Neural progenitor cell (in vitro differentiated cells): ENCODE measurements at regions not wholly inside any gene's neighbourhood (a gene's known extent, or its start where the extent isn't known, plus 50 kb on each side); places are given as distances from the start of the nearest gene placed in this dataset.

Experiments used
- DNase-seq: peaks from one replicate; pipeline ENCODE4 v3.0.0-alpha.2; 2016; ENCODE audit warnings: low spot score
- H2AFZ ChIP-seq: fragments of 200-600 bp; sonication (generic); replicated peaks from 2 replicates; pipeline ENCODE4 v1.6.1; 2016; ENCODE audit warnings: antibody characterized with exemption
- H3F3A ChIP-seq: fragments of 200-600 bp; sonication (generic); 2 replicates; pipeline ENCODE4 v1.6.1; 2016; ENCODE audit warnings: antibody characterized with exemption, low read depth
- H3K27ac ChIP-seq: fragments of 200-600 bp; sonication (generic); 2 replicates; pipeline ENCODE4 v1.5.1; 2016; ENCODE audit warnings: mild to moderate bottlenecking
- H3K27me3 ChIP-seq: fragments of 200-600 bp; sonication (generic); 2 replicates; pipeline ENCODE4 v1.6.1; 2016; ENCODE audit warnings: mild to moderate bottlenecking, moderate library complexity
- H3K36me3 ChIP-seq: fragments of 200-600 bp; sonication (generic); 2 replicates; pipeline ENCODE4 v1.5.1; 2016
- H3K4me1 ChIP-seq: fragments of 200-600 bp; sonication (generic); 2 replicates; pipeline ENCODE4 v1.6.1; 2016; ENCODE audit warnings: mixed run types
- H3K4me2 ChIP-seq: fragments of 200-600 bp; sonication (generic); 2 replicates; pipeline ENCODE4 v1.6.1; 2016
- H3K4me3 ChIP-seq: fragments of 200-600 bp; sonication (generic); 2 replicates; pipeline ENCODE4 v1.5.1; 2016
- H3K79me2 ChIP-seq: fragments of 200-600 bp; sonication (generic); 2 replicates; pipeline ENCODE4 v1.6.1; 2016; ENCODE audit warnings: low read depth
- H3K9ac ChIP-seq: fragments of 200-600 bp; sonication (generic); 2 replicates; pipeline ENCODE4 v1.6.1; 2016
- H3K9me3 ChIP-seq: fragments of 200-600 bp; sonication (generic); 2 replicates; pipeline ENCODE4 v1.5.1; 2016; ENCODE audit warnings: low read depth
- H4K20me1 ChIP-seq: fragments of 200-600 bp; sonication (generic); 2 replicates; pipeline ENCODE4 v1.6.1; 2016; ENCODE audit warnings: low read depth
- H3K27ac Mint-ChIP-seq: 3 replicates; pipeline ENCODE4 v1.8.0; 2021; ENCODE audit warnings: mixed read lengths
- H3K27me3 Mint-ChIP-seq: 2 replicates; pipeline ENCODE4 v1.8.0; 2022; ENCODE audit warnings: low read depth, mild to moderate bottlenecking, inconsistent platforms, moderate library complexity, mixed read lengths; ENCODE audit not compliant: insufficient read depth
- H3K36me3 Mint-ChIP-seq: 3 replicates; pipeline ENCODE4 v1.8.0; 2021; ENCODE audit warnings: mixed read lengths
- H3K4me1 Mint-ChIP-seq: 3 replicates; pipeline ENCODE4 v1.8.0; 2021; ENCODE audit warnings: mixed read lengths
- H3K4me3 Mint-ChIP-seq: 3 replicates; pipeline ENCODE4 v1.8.0; 2021; ENCODE audit warnings: mild to moderate bottlenecking, moderate library complexity, mixed read lengths
- H3K9me3 Mint-ChIP-seq: 3 replicates; pipeline ENCODE4 v1.8.0; 2020; ENCODE audit warnings: mixed read lengths
- EZH2 ChIP-seq: fragments of 200-600 bp; sonication (generic); IDR thresholded peaks from 2 replicates; pipeline ENCODE4 v1.6.1; 2017; ENCODE audit warnings: antibody characterized with exemption, mild to moderate bottlenecking, moderate library complexity
- EZH2phosphoT487 ChIP-seq: fragments of 200-600 bp; sonication (generic); IDR thresholded peaks from 2 replicates; pipeline ENCODE4 v1.6.1; 2017; ENCODE audit warnings: antibody characterized with exemption
- TF ChIP-seq, protein P1 (sequence below): fragments of 200-600 bp; sonication (generic); IDR thresholded peaks from 2 replicates; pipeline ENCODE4 v1.5.1; 2017; ENCODE audit warnings: antibody characterized with exemption, mild to moderate bottlenecking

DNA sequence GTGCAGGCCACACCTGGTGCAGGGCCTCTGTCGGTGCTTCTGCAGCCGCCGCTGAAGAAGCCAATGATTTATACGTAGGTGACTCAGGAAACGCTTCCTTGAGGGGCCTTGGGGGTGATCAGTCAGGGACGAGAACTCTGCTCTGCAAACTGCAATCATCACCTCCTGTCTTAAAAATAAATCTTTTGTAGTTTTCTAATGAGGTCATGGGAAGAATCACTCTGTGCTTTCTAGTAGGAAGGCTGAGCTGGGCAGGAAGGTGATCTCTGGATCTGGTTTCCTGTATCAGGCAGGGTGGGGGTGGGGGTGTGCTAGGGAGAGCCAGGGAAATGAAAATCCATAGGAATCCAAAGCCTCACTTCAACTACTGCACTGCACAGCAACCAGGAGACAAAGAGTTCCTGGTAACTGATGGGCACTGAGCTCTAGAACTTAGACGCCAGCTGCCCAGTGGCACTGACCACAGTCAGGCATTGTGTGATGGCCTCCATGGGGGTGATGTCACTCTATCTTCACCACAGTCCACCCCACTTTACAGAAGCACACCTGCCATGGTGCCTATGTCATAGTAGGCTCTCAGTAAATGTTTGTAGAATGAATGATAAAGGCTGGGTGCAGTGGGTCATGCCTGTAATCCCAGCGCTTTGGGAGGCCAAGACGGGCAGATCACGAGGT lies 292.4 kb upstream of the PWP1 start:
- no peaks in the 10 kb centered on the region for H3K79me2 ChIP-seq
- no peaks in the 10 kb centered on the region for H3K36me3 Mint-ChIP-seq
- no peaks in the 10 kb centered on the region for H3K9me3 ChIP-seq
- H3K4me2 ChIP-seq = no peak overlapping the region
- no peak overlapping the region for H3K27ac ChIP-seq
- H3F3A ChIP-seq = no peaks in the 10 kb centered on the region
- H4K20me1 ChIP-seq = no peaks in the 10 kb centered on the region
- peaks cover 5% of the 10 kb centered on the region for H3K9me3 Mint-ChIP-seq
- H3K36me3 ChIP-seq = no peaks in the 10 kb centered on the region
- H3K4me1 Mint-ChIP-seq = peaks cover 30% of the 10 kb centered on the region
- H3K27ac Mint-ChIP-seq = peak overlapping the region; percentile 46
- no peak overlapping the region for H3K4me3 Mint-ChIP-seq
- peaks cover 7% of the 10 kb centered on the region for H3K4me1 ChIP-seq
- H3K4me3 ChIP-seq = no peak overlapping the region
- H3K27me3 Mint-ChIP-seq = peaks cover 7% of the 10 kb centered on the region
- DNase-seq = no peak
- TF ChIP-seq, protein P1, sequence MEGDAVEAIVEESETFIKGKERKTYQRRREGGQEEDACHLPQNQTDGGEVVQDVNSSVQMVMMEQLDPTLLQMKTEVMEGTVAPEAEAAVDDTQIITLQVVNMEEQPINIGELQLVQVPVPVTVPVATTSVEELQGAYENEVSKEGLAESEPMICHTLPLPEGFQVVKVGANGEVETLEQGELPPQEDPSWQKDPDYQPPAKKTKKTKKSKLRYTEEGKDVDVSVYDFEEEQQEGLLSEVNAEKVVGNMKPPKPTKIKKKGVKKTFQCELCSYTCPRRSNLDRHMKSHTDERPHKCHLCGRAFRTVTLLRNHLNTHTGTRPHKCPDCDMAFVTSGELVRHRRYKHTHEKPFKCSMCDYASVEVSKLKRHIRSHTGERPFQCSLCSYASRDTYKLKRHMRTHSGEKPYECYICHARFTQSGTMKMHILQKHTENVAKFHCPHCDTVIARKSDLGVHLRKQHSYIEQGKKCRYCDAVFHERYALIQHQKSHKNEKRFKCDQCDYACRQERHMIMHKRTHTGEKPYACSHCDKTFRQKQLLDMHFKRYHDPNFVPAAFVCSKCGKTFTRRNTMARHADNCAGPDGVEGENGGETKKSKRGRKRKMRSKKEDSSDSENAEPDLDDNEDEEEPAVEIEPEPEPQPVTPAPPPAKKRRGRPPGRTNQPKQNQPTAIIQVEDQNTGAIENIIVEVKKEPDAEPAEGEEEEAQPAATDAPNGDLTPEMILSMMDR = no peak
- TF ChIP-seq EZH2phosphoT487 (no peak), EZH2 (no peak)
- no peak overlapping the region for H3K9ac ChIP-seq
- H3K27me3 ChIP-seq = no peaks in the 10 kb centered on the region
- H2AFZ ChIP-seq = no peak overlapping the region

DNA sequence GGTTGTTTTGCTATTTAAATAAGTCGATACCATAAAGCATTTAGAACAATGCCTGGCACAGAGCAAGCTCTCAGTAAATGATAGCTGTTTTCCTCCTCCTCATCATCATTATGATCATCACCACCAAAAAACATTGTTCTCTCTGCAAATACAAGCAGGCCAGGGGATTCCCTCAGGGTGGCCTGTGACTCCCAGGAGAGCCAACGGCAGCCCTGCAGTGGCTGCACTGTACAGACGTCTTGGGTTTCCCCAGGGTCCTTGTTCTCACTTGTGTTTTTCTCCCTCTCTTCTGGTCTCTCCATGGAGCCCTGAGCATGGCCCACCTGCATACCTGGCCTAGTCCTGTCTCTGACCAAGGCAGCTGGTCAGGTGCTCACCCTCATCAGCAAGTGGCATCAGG lies 290.9 kb upstream of the PWP1 start:
- H3K27ac Mint-ChIP-seq = no peak overlapping the region

DNA sequence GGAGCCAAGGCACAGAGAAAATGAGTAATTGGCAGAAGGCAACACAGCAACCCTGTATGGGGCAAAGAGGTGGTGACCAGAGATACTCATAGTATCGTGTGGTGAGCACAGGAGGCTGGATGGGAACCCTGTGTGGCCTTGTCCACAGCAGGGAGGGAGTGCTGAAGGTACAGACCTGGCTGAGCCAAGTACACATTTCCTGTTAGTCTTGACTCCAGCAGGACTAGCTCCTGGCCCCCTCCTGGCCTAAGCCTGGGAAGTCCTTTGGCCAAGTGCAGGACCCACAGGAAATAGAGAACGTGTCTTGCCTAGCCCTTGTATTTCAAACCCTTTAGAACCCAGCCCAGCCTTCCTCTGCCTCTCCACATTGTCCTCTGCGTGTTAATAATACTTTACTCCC lies 289.8 kb upstream of the PWP1 start:
- Histone ChIP-seq H3K4me3 (no peak overlapping the region), H3K9ac (no peak overlapping the region), H3K79me2 (no peaks in the 10 kb centered on the region), H3F3A (no peaks in the 10 kb centered on the region), H3K27me3 (no peaks in the 10 kb centered on the region), H3K9me3 (no peaks in the 10 kb centered on the region), H4K20me1 (no peaks in the 10 kb centered on the region), H3K4me1 (peaks cover 19% of the 10 kb centered on the region), H3K4me2 (no peak overlapping the region), H3K27ac (no peak overlapping the region), H3K36me3 (no peaks in the 10 kb centered on the region), H2AFZ (no peak overlapping the region)
- peaks cover 5% of the 10 kb centered on the region for H3K27me3 Mint-ChIP-seq
- peaks cover 52% of the 10 kb centered on the region for H3K4me1 Mint-ChIP-seq
- H3K36me3 Mint-ChIP-seq = no peaks in the 10 kb centered on the region
- H3K27ac Mint-ChIP-seq = no peak overlapping the region
- TF ChIP-seq EZH2 = no peak
- DNase-seq = no peak
- no peak overlapping the region for H3K4me3 Mint-ChIP-seq
- H3K9me3 Mint-ChIP-seq = no peaks in the 10 kb centered on the region

More for the DNA sequence above, 290.9 kb upstream of the PWP1 start:
- H3K27me3 Mint-ChIP-seq = peaks cover 7% of the 10 kb centered on the region
- H3K4me3 Mint-ChIP-seq = no peak overlapping the region
- H4K20me1 ChIP-seq = no peaks in the 10 kb centered on the region
- H3K4me1 Mint-ChIP-seq = peaks cover 44% of the 10 kb centered on the region
- H3K4me3 ChIP-seq = no peak overlapping the region
- no peaks in the 10 kb centered on the region for H3K27me3 ChIP-seq
- no peak overlapping the region for H3K4me2 ChIP-seq
- H3K9me3 Mint-ChIP-seq = peaks cover 3% of the 10 kb centered on the region
- no peaks in the 10 kb centered on the region for H3K9me3 ChIP-seq
- no peaks in the 10 kb centered on the region for H3F3A ChIP-seq
- DNase-seq = no peak
- TF ChIP-seq, protein P1 = no peak
- TF ChIP-seq EZH2phosphoT487 (no peak), EZH2 (no peak)
- no peaks in the 10 kb centered on the region for H3K36me3 Mint-ChIP-seq
- peaks cover 19% of the 10 kb centered on the region for H3K4me1 ChIP-seq
- no peaks in the 10 kb centered on the region for H3K36me3 ChIP-seq
- no peaks in the 10 kb centered on the region for H3K79me2 ChIP-seq
- no peak overlapping the region for H2AFZ ChIP-seq
- no peak overlapping the region for H3K9ac ChIP-seq
- H3K27ac ChIP-seq = no peak overlapping the region

DNA sequence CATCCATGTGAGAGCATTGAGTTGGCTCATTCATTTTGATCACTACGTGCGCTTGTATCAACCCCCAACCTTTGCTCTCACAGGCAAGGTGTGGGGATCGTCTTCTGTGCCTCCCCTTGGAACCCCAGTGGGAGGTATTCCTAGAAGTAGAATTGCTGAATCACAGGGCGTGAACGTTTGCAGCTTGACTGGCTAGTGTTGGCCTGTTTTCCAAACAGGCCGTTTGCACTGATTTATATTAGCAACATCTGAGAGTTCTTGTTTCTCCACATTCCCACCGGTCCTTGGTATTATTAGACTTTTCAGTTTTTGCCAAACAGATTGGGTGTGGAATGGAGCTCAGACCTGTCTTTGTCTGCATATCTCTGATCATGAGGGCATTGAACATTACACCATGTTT lies 288.6 kb upstream of the PWP1 start:
- peaks cover 7% of the 10 kb centered on the region for H3K27me3 Mint-ChIP-seq

More for the DNA sequence above, 288.6 kb upstream of the PWP1 start:
- Histone ChIP-seq H3K4me1 (peaks cover 19% of the 10 kb centered on the region), H3K27me3 (no peaks in the 10 kb centered on the region), H3K9ac (no peak overlapping the region), H3K79me2 (no peaks in the 10 kb centered on the region), H3K4me3 (no peak overlapping the region), H3K36me3 (no peaks in the 10 kb centered on the region), H3K27ac (no peak overlapping the region), H3K4me2 (no peak overlapping the region), H4K20me1 (no peaks in the 10 kb centered on the region), H2AFZ (no peak overlapping the region), H3F3A (no peaks in the 10 kb centered on the region), H3K9me3 (no peaks in the 10 kb centered on the region)
- TF ChIP-seq, protein P1 = no peak
- TF ChIP-seq EZH2phosphoT487 (no peak), EZH2 (no peak)
- Mint-ChIP-seq H3K4me3 (no peak overlapping the region), H3K36me3 (no peaks in the 10 kb centered on the region), H3K27ac (peak overlapping the region; percentile 43), H3K9me3 (no peaks in the 10 kb centered on the region), H3K4me1 (peaks cover 59% of the 10 kb centered on the region)
- DNase-seq = no peak
